Endothelial cell of umbilical vein (primary cell): ENCODE measurements at regions not wholly inside any gene's neighbourhood (a gene's known extent, or its start where the extent isn't known, plus 50 kb on each side); places are given as distances from the start of the nearest gene placed in this dataset.

Source experiments
- EZH2 ChIP-seq: IDR thresholded peaks from 2 replicates; pipeline ENCODE4 v1.6.1; 2012; ENCODE audit warnings: borderline replicate concordance, low read depth, mild to moderate bottlenecking, moderate library complexity, low read length, inconsistent platforms; ENCODE audit not compliant: severe bottlenecking
- FOS ChIP-seq: IDR thresholded peaks from 2 replicates; pipeline ENCODE4 v1.6.1; 2011; ENCODE audit warnings: mild to moderate bottlenecking, low read length, moderate library complexity, borderline replicate concordance; ENCODE audit not compliant: insufficient read depth
- GATA2 ChIP-seq: IDR thresholded peaks from 2 replicates; pipeline ENCODE4 v1.7.0; 2011; ENCODE audit warnings: low read depth, mild to moderate bottlenecking, moderate library complexity, mixed read lengths, low read length; ENCODE audit not compliant: insufficient read length, insufficient read depth
- JUN ChIP-seq: IDR thresholded peaks from 2 replicates; pipeline ENCODE4 v1.6.1; 2011; ENCODE audit warnings: borderline replicate concordance, low read depth; ENCODE audit not compliant: insufficient read length, insufficient read depth
- MYC ChIP-seq: IDR thresholded peaks from one replicate; pipeline ENCODE4 v1.6.1; 2011; ENCODE audit warnings: mild to moderate bottlenecking, low read depth, low read length
- POLR2A ChIP-seq: IDR thresholded peaks from 2 replicates; pipeline ENCODE4 v1.6.1; 2012; ENCODE audit warnings: low read depth, mild to moderate bottlenecking, control low read depth, low read length
- POLR2AphosphoS5 ChIP-seq: IDR thresholded peaks from 2 replicates; pipeline ENCODE4 v1.6.1; 2012; ENCODE audit warnings: low read depth, mild to moderate bottlenecking, control low read depth, low read length, moderate library complexity; ENCODE audit not compliant: insufficient read depth
- TF ChIP-seq, protein P1 (sequence below), 2 donors: IDR thresholded peaks; 1 replicate in 1 of 2; 2 replicates in 1 of 2; pipeline ENCODE4 v1.5.1; 2011; ENCODE audit warnings: low read length in 2 of 2, mild to moderate bottlenecking in 2 of 2, moderate library complexity in 2 of 2, control low read depth in 1 of 2, inconsistent platforms in 1 of 2, low read depth in 1 of 2; ENCODE audit not compliant: insufficient read depth in 1 of 2; ENCODE audit errors: extremely low read depth in 1 of 2
- TF ChIP-seq, protein P2 (sequence below): IDR thresholded peaks from 2 replicates; pipeline ENCODE4 v1.6.1; 2011; ENCODE audit not compliant: insufficient read depth, insufficient read length

DNA sequence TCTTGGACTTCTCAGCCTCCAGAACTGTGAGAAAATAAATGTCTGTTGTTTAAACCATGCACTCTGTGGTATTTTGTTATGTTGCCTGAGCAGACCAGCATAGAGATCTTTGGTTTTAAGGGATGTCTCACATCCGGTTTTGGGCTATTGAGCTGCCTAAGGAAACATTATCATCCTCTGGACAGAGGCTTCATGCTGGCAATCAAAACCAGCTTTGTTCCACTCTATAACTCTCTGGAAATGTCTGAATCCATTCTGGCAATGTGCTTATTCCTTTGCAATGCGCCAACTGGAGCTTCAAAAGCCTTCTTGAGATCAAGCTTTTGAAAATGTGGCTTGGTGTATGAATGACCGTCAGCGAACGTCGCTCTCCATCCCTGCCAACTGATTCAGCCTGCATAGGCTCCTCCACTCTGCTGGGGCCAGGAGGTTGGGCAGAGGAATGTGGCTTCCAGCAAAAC, 183.6 kb upstream of the MGAT5 start:
- TF ChIP-seq, protein P1, sequence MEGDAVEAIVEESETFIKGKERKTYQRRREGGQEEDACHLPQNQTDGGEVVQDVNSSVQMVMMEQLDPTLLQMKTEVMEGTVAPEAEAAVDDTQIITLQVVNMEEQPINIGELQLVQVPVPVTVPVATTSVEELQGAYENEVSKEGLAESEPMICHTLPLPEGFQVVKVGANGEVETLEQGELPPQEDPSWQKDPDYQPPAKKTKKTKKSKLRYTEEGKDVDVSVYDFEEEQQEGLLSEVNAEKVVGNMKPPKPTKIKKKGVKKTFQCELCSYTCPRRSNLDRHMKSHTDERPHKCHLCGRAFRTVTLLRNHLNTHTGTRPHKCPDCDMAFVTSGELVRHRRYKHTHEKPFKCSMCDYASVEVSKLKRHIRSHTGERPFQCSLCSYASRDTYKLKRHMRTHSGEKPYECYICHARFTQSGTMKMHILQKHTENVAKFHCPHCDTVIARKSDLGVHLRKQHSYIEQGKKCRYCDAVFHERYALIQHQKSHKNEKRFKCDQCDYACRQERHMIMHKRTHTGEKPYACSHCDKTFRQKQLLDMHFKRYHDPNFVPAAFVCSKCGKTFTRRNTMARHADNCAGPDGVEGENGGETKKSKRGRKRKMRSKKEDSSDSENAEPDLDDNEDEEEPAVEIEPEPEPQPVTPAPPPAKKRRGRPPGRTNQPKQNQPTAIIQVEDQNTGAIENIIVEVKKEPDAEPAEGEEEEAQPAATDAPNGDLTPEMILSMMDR (IDR thresholded peaks at IDR 0.05; ENCODE audit: extremely low read depth in 1 of 2, insufficient read depth in 1 of 2, low read depth in 1 of 2, low read length in 2 of 2): no peak
- TF ChIP-seq POLR2A (no peak), POLR2AphosphoS5 (no peak), MYC (no peak), JUN (no peak), FOS (no peak), EZH2 (no peak), GATA2 (no peak)
- TF ChIP-seq, protein P2, sequence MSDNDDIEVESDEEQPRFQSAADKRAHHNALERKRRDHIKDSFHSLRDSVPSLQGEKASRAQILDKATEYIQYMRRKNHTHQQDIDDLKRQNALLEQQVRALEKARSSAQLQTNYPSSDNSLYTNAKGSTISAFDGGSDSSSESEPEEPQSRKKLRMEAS: no peak
